ENCODE measurements at regions not wholly inside any gene's neighbourhood (a gene's known extent, or its start where the extent isn't known, plus 50 kb on each side); places are given as distances from the start of the nearest gene placed in this dataset.

- in situ Hi-C loops (cut with HindIII; ENCODE audit: low pct_ligation_motif_present, low sequenced_read_pairs), result no loop called here
These were observed 67.6 kb downstream of the COX18 start for GRCh38 chr4:73001885-73002284.

DNA sequence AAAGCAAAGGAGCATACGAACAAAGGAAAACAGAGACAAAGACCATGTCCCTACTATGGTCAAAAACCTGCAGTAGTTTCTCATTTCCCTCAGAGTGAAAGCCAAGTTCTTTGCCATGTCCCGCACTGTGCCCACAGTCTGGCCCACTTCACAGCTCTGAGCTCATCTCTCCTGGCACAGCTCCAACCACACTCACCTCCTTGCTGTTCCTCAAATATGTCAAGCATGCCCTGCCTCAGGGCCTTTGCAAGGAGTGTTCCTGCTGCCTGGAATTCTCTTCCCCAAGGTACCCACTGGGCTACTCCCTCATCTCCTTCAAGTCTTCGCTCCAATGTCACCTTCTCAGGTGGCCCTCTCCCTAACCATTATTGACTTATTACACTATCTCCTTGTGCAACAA lies 72.1 kb downstream of the COX18 start:
- TF ChIP-seq CTCF (IDR thresholded peaks at IDR 0.05; ENCODE audit: low read depth, low read length, missing control alignments), result no peak
- peak; percentile 11 for DNase-seq
- Histone ChIP-seq H3K27ac (no peak overlapping the region), H3K27me3 (replicated peaks) (no peaks in the 10 kb centered on the region), H3K36me3 (replicated peaks) (no peaks in the 10 kb centered on the region), H3K4me3 (ENCODE audit: low read depth, low read length) (no peak overlapping the region)
- in situ Hi-C loops (cut with HindIII; ENCODE audit: low pct_ligation_motif_present, low sequenced_read_pairs), result no loop called here

More at GRCh38 chr4:73001885-73002284, 67.6 kb downstream of the COX18 start:
- no peak for TF ChIP-seq CTCF (IDR thresholded peaks at IDR 0.05; ENCODE audit: low read depth, low read length, missing control alignments)
- Histone ChIP-seq H3K27ac (no peak overlapping the region), H3K36me3 (replicated peaks) (no peaks in the 10 kb centered on the region), H3K27me3 (replicated peaks) (no peaks in the 10 kb centered on the region), H3K4me3 (ENCODE audit: low read depth, low read length) (no peak overlapping the region)
- no peak for DNase-seq

GRCh38 chr4:72994670-72995069 lies 74.8 kb downstream of the COX18 start:
- in situ Hi-C loops (cut with HindIII; ENCODE audit: low pct_ligation_motif_present, low sequenced_read_pairs), result no loop called here
- H3K4me3 ChIP-seq (ENCODE audit: low read depth, low read length), result no peak overlapping the region
- TF ChIP-seq CTCF (IDR thresholded peaks at IDR 0.05; ENCODE audit: low read depth, low read length, missing control alignments), result no peak
- no peak overlapping the region for H3K27ac ChIP-seq
- DNase-seq, result no peak
- H3K36me3 ChIP-seq (replicated peaks), result no peaks in the 10 kb centered on the region
- H3K27me3 ChIP-seq (replicated peaks), result no peaks in the 10 kb centered on the region

DNA sequence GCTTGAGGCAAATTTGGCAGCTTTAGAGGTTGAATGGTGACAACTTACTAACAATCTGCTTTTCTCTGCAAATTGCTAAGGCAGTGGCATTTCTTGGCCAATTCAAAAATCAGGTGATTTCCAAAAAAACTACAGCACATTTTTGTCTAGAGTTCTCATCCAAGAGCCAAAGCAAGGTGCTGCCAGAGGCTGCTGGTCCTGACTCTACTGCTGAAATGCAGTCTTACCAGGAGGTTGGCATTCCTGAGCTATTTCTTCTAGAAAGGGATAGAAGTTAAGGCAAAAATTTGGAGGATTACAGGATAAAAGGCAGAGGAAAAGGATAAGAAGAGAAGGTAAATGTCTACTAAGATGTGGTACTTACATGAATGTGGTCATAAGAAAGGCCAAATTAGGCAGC lies 75.6 kb downstream of the COX18 start:
- H3K27me3 ChIP-seq (replicated peaks), result no peaks in the 10 kb centered on the region
- no peaks in the 10 kb centered on the region for H3K36me3 ChIP-seq (replicated peaks)
- no peak for TF ChIP-seq CTCF (IDR thresholded peaks at IDR 0.05; ENCODE audit: low read depth, low read length, missing control alignments)
- in situ Hi-C loops (cut with HindIII; ENCODE audit: low pct_ligation_motif_present, low sequenced_read_pairs), result no loop called here
- H3K27ac ChIP-seq, result no peak overlapping the region
- no peak for DNase-seq
- H3K4me3 ChIP-seq (ENCODE audit: low read depth, low read length), result no peak overlapping the region

DNA sequence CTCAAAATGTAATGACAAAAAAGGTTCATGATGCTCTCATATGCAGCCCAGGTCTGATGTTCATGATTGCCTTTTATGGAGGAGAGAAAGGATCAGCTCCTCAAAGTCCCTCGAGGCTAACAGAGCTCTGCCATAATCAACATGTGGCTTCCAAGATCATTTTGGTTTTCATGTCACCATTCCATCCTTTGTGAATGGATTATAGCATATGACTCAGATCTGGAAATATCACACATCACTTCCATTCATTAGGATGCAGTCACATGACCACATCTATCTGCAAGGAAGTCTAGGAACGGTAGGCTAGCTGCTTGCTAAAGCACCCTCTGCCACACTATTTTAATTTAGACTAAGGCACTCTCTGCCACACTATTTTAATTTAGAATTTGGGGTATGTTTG lies 77.6 kb downstream of the COX18 start:
- Histone ChIP-seq H3K27me3 (replicated peaks) (no peaks in the 10 kb centered on the region), H3K36me3 (replicated peaks) (no peaks in the 10 kb centered on the region), H3K27ac (no peak overlapping the region), H3K4me3 (ENCODE audit: low read depth, low read length) (no peak overlapping the region)
- DNase-seq, result no peak
- in situ Hi-C loops (cut with HindIII; ENCODE audit: low pct_ligation_motif_present, low sequenced_read_pairs), result no loop called here
- TF ChIP-seq CTCF (IDR thresholded peaks at IDR 0.05; ENCODE audit: low read depth, low read length, missing control alignments), result no peak
